Osteoblast (primary cell): ENCODE measurements at regions not wholly inside any gene's neighbourhood (a gene's known extent, or its start where the extent isn't known, plus 50 kb on each side); places are given as distances from the start of the nearest gene placed in this dataset.

Source experiments
- DNase-seq: peaks from one replicate; pipeline ENCODE4 v3.0.0; 2011; ENCODE audit warnings: low spot score, mixed read lengths; ENCODE audit not compliant: insufficient read length; ENCODE audit errors: missing footprints
- H2AFZ ChIP-seq: 2 replicates; pipeline ENCODE4 v1.6.0; 2011; ENCODE audit warnings: mild to moderate bottlenecking, low read length
- H3K27ac ChIP-seq: 2 replicates; pipeline ENCODE4 v1.5.1; 2011; ENCODE audit warnings: mild to moderate bottlenecking, low read depth, low read length, moderate library complexity
- H3K27me3 ChIP-seq: 2 replicates; pipeline ENCODE4 v1.6.0; 2012; ENCODE audit warnings: mild to moderate bottlenecking, control low read depth, inconsistent platforms, low read length, moderate library complexity; ENCODE audit not compliant: insufficient read depth
- H3K36me3 ChIP-seq: 2 replicates; pipeline ENCODE4 v1.5.1; 2011; ENCODE audit warnings: mild to moderate bottlenecking, low read length, control low read depth, moderate library complexity; ENCODE audit not compliant: insufficient read depth
- H3K4me1 ChIP-seq: 2 replicates; pipeline ENCODE4 v1.5.1; 2011; ENCODE audit warnings: mild to moderate bottlenecking, low read length, control low read depth, moderate library complexity; ENCODE audit not compliant: insufficient read depth
- H3K4me2 ChIP-seq: 2 replicates; pipeline ENCODE4 v1.6.0; 2011; ENCODE audit warnings: mild to moderate bottlenecking, low read length; ENCODE audit not compliant: insufficient read depth
- H3K4me3 ChIP-seq: fragments of 200-600 bp; sonication (generic); 3 replicates; pipeline ENCODE4 v1.5.1; 2012; ENCODE audit warnings: mild to moderate bottlenecking, low read length, inconsistent platforms; ENCODE audit not compliant: insufficient read depth
- H3K79me2 ChIP-seq: 2 replicates; pipeline ENCODE4 v1.6.0; 2012; ENCODE audit warnings: mild to moderate bottlenecking, low read length, control low read depth, inconsistent platforms; ENCODE audit not compliant: insufficient read depth
- H3K9me3 ChIP-seq: 2 replicates; pipeline ENCODE4 v1.5.1; 2011; ENCODE audit warnings: low read depth, low read length, control low read depth
- H4K20me1 ChIP-seq: 2 replicates; pipeline ENCODE4 v1.6.0; 2012; ENCODE audit warnings: mild to moderate bottlenecking, low read length, control low read depth; ENCODE audit not compliant: insufficient read depth
- CTCF ChIP-seq: IDR thresholded peaks from 2 replicates; pipeline ENCODE4 v1.5.1; 2011; ENCODE audit warnings: mild to moderate bottlenecking, low read depth, low read length, moderate library complexity; ENCODE audit errors: extremely low read depth

DNA sequence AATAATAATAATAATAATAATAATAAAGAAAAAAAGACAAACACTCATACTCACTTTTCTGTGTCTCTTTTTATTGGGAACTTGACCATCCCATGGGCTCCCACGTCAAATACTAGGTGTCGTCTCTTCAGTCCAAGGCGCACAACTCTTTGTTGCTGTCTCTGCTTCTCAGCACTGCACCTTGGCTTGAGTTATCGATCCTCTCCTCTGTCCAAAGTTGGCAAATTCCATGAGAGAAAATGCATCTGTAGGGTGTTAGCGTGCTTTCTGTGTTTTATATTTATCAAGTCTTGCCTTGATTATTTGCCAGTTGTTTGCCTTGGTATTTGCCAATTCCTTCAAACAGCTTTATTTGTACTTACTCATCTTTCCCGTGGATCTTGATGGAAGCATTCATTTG lies 653.7 kb downstream of the CDH18 start:
- no peak for TF ChIP-seq CTCF
- no peaks in the 10 kb centered on the region for H3K79me2 ChIP-seq
- H3K4me1 ChIP-seq = no peaks in the 10 kb centered on the region
- no peak overlapping the region for H2AFZ ChIP-seq
- H4K20me1 ChIP-seq = no peaks in the 10 kb centered on the region
- no peak overlapping the region for H3K4me2 ChIP-seq
- H3K27ac ChIP-seq = no peak overlapping the region
- no peak for DNase-seq
- no peak overlapping the region for H3K4me3 ChIP-seq
- H3K36me3 ChIP-seq = no peaks in the 10 kb centered on the region
- no peaks in the 10 kb centered on the region for H3K27me3 ChIP-seq
- H3K9me3 ChIP-seq = peaks cover 3% of the 10 kb centered on the region

GRCh38 chr5:19342942-19343341 lies 645.1 kb downstream of the CDH18 start:
- Histone ChIP-seq H2AFZ (no peak overlapping the region), H3K27ac (no peak overlapping the region), H3K4me2 (no peak overlapping the region), H3K9me3 (peaks cover 6% of the 10 kb centered on the region), H3K4me1 (no peaks in the 10 kb centered on the region), H3K27me3 (no peaks in the 10 kb centered on the region), H4K20me1 (no peaks in the 10 kb centered on the region), H3K79me2 (no peaks in the 10 kb centered on the region), H3K36me3 (no peaks in the 10 kb centered on the region), H3K4me3 (no peak overlapping the region)
- TF ChIP-seq CTCF = no peak
- DNase-seq = no peak

- Histone ChIP-seq H4K20me1 (no peaks in the 10 kb centered on the region), H3K27me3 (no peaks in the 10 kb centered on the region), H3K36me3 (no peaks in the 10 kb centered on the region), H3K4me2 (no peak overlapping the region), H3K79me2 (no peaks in the 10 kb centered on the region), H3K4me3 (no peak overlapping the region), H3K4me1 (no peaks in the 10 kb centered on the region), H3K27ac (no peak overlapping the region), H2AFZ (no peak overlapping the region), H3K9me3 (no peaks in the 10 kb centered on the region)
- DNase-seq = no peak
- TF ChIP-seq CTCF = no peak
These were observed 635.9 kb downstream of the CDH18 start for GRCh38 chr5:19352120-19352519.

- H3K4me3 ChIP-seq = no peak overlapping the region
- no peaks in the 10 kb centered on the region for H3K36me3 ChIP-seq
- H3K4me2 ChIP-seq = no peak overlapping the region
- no peaks in the 10 kb centered on the region for H3K27me3 ChIP-seq
- no peaks in the 10 kb centered on the region for H4K20me1 ChIP-seq
- no peak overlapping the region for H3K27ac ChIP-seq
- DNase-seq = no peak
- no peaks in the 10 kb centered on the region for H3K4me1 ChIP-seq
- no peaks in the 10 kb centered on the region for H3K9me3 ChIP-seq
- H2AFZ ChIP-seq = no peak overlapping the region
- H3K79me2 ChIP-seq = no peaks in the 10 kb centered on the region
- no peak for TF ChIP-seq CTCF
These were observed 619.0 kb downstream of the CDH18 start for GRCh38 chr5:19369048-19369447.
